ENCODE measurements at regions not wholly inside any gene's neighbourhood (a gene's known extent, or its start where the extent isn't known, plus 50 kb on each side); places are given as distances from the start of the nearest gene placed in this dataset.

DNA sequence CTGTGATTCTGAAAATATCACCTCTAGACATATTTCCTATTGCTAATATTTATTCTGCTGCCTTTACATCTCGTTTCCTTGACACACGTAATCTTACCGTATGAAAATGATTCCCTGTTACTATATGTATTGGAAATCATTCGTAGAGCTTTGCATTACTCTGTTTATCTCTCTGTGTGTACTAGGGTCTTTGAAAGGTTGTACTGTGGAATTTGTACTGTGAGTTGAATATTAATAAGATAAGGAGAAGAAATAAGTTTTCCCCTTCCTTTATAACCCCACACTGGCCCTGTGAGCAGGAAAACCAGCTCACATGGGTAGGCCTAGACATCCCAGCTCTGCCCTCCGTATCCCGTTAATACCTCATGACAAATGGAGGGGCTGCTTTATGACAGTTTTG is 354.9 kb downstream of the KLF5 start:
- H3K9me3 Mint-ChIP-seq (ENCODE audit: unreplicated experiment), result peaks cover 21% of the 10 kb centered on the region

DNA sequence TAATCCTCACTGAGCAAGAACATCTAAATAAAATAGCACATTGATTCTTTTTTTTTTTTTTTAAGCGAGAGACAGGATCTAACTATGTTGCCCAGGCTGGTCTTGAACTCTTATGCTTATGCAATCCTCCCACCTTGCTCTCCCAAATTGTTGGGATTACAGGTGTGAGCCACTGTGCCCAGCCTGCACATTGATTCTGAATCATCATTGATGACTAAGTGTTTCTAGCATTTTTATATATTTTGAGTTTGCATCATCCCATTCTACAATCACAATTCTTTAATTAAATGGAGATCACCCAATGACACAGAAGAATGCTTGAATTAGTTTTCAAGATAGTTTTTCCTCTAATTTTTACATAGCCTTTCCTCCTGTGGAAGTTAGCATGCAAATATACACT is 354.1 kb downstream of the KLF5 start:
- no peak for DNase-seq
- H3K36me3 ChIP-seq (ENCODE audit: control insufficient read depth, insufficient read depth, low read length), result no peaks in the 10 kb centered on the region
- intact Hi-C loops (cut with micrococcal nuclease; ENCODE audit: unreplicated experiment), result no loop called here
- H3K9me3 ChIP-seq, result no peaks in the 10 kb centered on the region
- no peak overlapping the region for H3K4me3 ChIP-seq (ENCODE audit: low read depth, low read length)
- TF ChIP-seq, protein P1, sequence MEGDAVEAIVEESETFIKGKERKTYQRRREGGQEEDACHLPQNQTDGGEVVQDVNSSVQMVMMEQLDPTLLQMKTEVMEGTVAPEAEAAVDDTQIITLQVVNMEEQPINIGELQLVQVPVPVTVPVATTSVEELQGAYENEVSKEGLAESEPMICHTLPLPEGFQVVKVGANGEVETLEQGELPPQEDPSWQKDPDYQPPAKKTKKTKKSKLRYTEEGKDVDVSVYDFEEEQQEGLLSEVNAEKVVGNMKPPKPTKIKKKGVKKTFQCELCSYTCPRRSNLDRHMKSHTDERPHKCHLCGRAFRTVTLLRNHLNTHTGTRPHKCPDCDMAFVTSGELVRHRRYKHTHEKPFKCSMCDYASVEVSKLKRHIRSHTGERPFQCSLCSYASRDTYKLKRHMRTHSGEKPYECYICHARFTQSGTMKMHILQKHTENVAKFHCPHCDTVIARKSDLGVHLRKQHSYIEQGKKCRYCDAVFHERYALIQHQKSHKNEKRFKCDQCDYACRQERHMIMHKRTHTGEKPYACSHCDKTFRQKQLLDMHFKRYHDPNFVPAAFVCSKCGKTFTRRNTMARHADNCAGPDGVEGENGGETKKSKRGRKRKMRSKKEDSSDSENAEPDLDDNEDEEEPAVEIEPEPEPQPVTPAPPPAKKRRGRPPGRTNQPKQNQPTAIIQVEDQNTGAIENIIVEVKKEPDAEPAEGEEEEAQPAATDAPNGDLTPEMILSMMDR (IDR thresholded peaks at IDR 0.05; ENCODE audit: insufficient read depth in 1 of 2, low read depth in 1 of 2, low read length in 1 of 2, severe bottlenecking in 1 of 2, unreplicated experiment in 1 of 2), result no peak
- peaks cover 14% of the 10 kb centered on the region for H3K36me3 Mint-ChIP-seq (ENCODE audit: insufficient read depth, unreplicated experiment)
- H3K4me1 ChIP-seq, result peaks cover 19% of the 10 kb centered on the region
- BruUV-seq (replicated peaks), result no TSS peak
- H3K4me1 Mint-ChIP-seq (ENCODE audit: low read depth, unreplicated experiment), result peaks cover 15% of the 10 kb centered on the region
- H3K4me3 Mint-ChIP-seq (ENCODE audit: unreplicated experiment), result no peak overlapping the region
- POLR2A ChIA-PET, result no interaction called here
- peaks cover 29% of the 10 kb centered on the region for H3K9me3 Mint-ChIP-seq (ENCODE audit: unreplicated experiment)
- no peaks in the 10 kb centered on the region for H3K27me3 Mint-ChIP-seq (ENCODE audit: insufficient read depth, unreplicated experiment)
- H3K27ac Mint-ChIP-seq (ENCODE audit: unreplicated experiment), result peak overlapping the region; percentile 30
- CTCF ChIA-PET, result no interaction called here
- no peaks in the 10 kb centered on the region for H3K27me3 ChIP-seq (replicated peaks; ENCODE audit: control insufficient read depth, insufficient read depth, low read length)

More for the DNA sequence above, 354.9 kb downstream of the KLF5 start:
- Histone ChIP-seq H3K36me3 (ENCODE audit: control insufficient read depth, insufficient read depth, low read length) (no peaks in the 10 kb centered on the region), H3K9me3 (no peaks in the 10 kb centered on the region), H3K4me1 (peaks cover 19% of the 10 kb centered on the region), H3K4me3 (ENCODE audit: low read depth, low read length) (no peak overlapping the region), H3K27me3 (replicated peaks; ENCODE audit: control insufficient read depth, insufficient read depth, low read length) (no peaks in the 10 kb centered on the region)
- Mint-ChIP-seq H3K27ac (ENCODE audit: unreplicated experiment) (peak overlapping the region; percentile 30), H3K27me3 (ENCODE audit: insufficient read depth, unreplicated experiment) (no peaks in the 10 kb centered on the region), H3K4me3 (ENCODE audit: unreplicated experiment) (no peak overlapping the region), H3K36me3 (ENCODE audit: insufficient read depth, unreplicated experiment) (peaks cover 14% of the 10 kb centered on the region), H3K4me1 (ENCODE audit: low read depth, unreplicated experiment) (peaks cover 15% of the 10 kb centered on the region)
- POLR2A ChIA-PET, result no interaction called here
- TF ChIP-seq, protein P1 (IDR thresholded peaks at IDR 0.05; ENCODE audit: insufficient read depth in 1 of 2, low read depth in 1 of 2, low read length in 1 of 2, severe bottlenecking in 1 of 2, unreplicated experiment in 1 of 2), result no peak
- CTCF ChIA-PET, result no interaction called here
- DNase-seq, result no peak
- intact Hi-C loops (cut with micrococcal nuclease; ENCODE audit: unreplicated experiment), result no loop called here
- no TSS peak for BruUV-seq (replicated peaks)

DNA sequence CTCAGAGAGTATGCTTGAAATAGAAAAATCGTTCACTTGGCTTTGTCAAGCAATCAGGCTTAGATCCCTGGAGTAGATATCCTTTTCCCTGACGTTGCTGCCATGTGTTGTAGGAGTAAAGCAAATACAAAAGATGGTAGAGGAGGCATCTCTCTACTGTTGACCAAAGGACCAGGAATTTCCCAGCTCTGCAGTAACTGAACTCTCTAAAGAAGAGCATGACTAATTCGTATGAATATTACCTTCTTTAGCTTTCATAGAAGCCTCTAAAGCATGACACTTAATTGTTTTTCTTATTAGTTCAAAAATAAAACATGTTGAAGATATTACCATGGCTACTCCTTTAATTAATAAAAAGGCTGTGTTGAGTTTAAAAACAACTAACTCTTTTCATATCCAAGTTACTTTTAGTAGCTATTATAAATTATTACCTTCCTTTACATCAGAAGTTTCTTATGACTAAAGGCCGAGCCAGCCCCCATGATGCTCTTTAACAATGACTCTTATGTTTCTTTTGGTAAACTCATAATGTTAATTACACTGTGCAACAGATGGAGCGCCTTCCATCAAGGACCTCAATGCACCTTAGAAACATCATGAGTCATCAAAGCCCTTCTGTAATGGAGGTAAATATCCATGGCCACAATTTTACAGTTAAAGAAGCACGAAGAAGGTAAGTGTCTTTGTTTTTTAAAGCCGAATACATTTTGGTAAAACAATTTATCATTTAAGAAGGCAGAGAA is 352.4 kb downstream of the KLF5 start:
- Mint-ChIP-seq H3K4me1 (ENCODE audit: low read depth, unreplicated experiment) (peaks cover 13% of the 10 kb centered on the region), H3K36me3 (ENCODE audit: insufficient read depth, unreplicated experiment) (peaks cover 7% of the 10 kb centered on the region), H3K9me3 (ENCODE audit: unreplicated experiment) (peaks cover 33% of the 10 kb centered on the region), H3K27ac (ENCODE audit: unreplicated experiment) (no peak overlapping the region), H3K27me3 (ENCODE audit: insufficient read depth, unreplicated experiment) (no peaks in the 10 kb centered on the region), H3K4me3 (ENCODE audit: unreplicated experiment) (no peak overlapping the region)
- H3K36me3 ChIP-seq (ENCODE audit: control insufficient read depth, insufficient read depth, low read length), result no peaks in the 10 kb centered on the region
- no TSS peak for BruUV-seq (replicated peaks)
- no peak for DNase-seq
- H3K9me3 ChIP-seq, result no peaks in the 10 kb centered on the region
- H3K27me3 ChIP-seq (replicated peaks; ENCODE audit: control insufficient read depth, insufficient read depth, low read length), result no peaks in the 10 kb centered on the region
- H3K4me1 ChIP-seq, result peaks cover 19% of the 10 kb centered on the region
- POLR2A ChIA-PET, result no interaction called here
- CTCF ChIA-PET, result no interaction called here
- TF ChIP-seq, protein P1 (IDR thresholded peaks at IDR 0.05; ENCODE audit: insufficient read depth in 1 of 2, low read depth in 1 of 2, low read length in 1 of 2, severe bottlenecking in 1 of 2, unreplicated experiment in 1 of 2), result no peak
- intact Hi-C loops (cut with micrococcal nuclease; ENCODE audit: unreplicated experiment), result no loop called here
- no peak overlapping the region for H3K4me3 ChIP-seq (ENCODE audit: low read depth, low read length)

Data from Caco-2 (cell line).